Retinal pigment epithelial cell (primary cell): ENCODE measurements at regions not wholly inside any gene's neighbourhood (a gene's known extent, or its start where the extent isn't known, plus 50 kb on each side); places are given as distances from the start of the nearest gene placed in this dataset.

Source experiments
- DNase-seq: peaks from one replicate; pipeline ENCODE4 v3.0.0-alpha.2; 2010; ENCODE audit warnings: low read depth
- H3K4me3 ChIP-seq: 2 replicates; pipeline ENCODE4 v1.5.1; 2011; ENCODE audit warnings: mild to moderate bottlenecking, low read length, control low read depth, moderate library complexity
- CTCF ChIP-seq: conservative IDR thresholded peaks from 2 replicates; pipeline ENCODE4 v1.5.1; 2011; ENCODE audit warnings: low read depth, low read length, control low read depth, inconsistent platforms

GRCh38 chr1:14065486-14065885, 365.5 kb downstream of the PRDM2 start:
- DNase-seq: no peak
- H3K4me3 ChIP-seq: no peak overlapping the region
- no peak for TF ChIP-seq CTCF

- no peak for TF ChIP-seq CTCF
- no peak for DNase-seq
- H3K4me3 ChIP-seq: no peak overlapping the region
Measured at GRCh38 chr1:14067036-14067435, 367.0 kb downstream of the PRDM2 start.

- no peak for TF ChIP-seq CTCF
- DNase-seq: no peak
- H3K4me3 ChIP-seq: no peak overlapping the region
Measured at GRCh38 chr1:14067711-14068110, 367.7 kb downstream of the PRDM2 start.

- no peak for DNase-seq
- no peak for TF ChIP-seq CTCF
- no peak overlapping the region for H3K4me3 ChIP-seq
Measured at GRCh38 chr1:14071581-14071980, 371.6 kb downstream of the PRDM2 start.

- H3K4me3 ChIP-seq: no peak overlapping the region
- TF ChIP-seq CTCF: no peak
- no peak for DNase-seq
Measured at GRCh38 chr1:14080653-14081052, 380.7 kb downstream of the PRDM2 start.

- no peak overlapping the region for H3K4me3 ChIP-seq
- DNase-seq: no peak
- TF ChIP-seq CTCF: no peak
Measured at GRCh38 chr1:14082331-14082730, 382.3 kb downstream of the PRDM2 start.

- H3K4me3 ChIP-seq: no peak overlapping the region
- no peak for DNase-seq
- TF ChIP-seq CTCF: no peak
Measured at GRCh38 chr1:14083277-14083676, 383.3 kb downstream of the PRDM2 start.
